H54 (cell line): ENCODE measurements at regions not wholly inside any gene's neighbourhood (a gene's known extent, or its start where the extent isn't known, plus 50 kb on each side); places are given as distances from the start of the nearest gene placed in this dataset.

ENCODE experiments used
- DNase-seq: peaks from one replicate; pipeline ENCODE4 v3.0.0; 2011; ENCODE audit warnings: low spot score, mixed read lengths; ENCODE audit not compliant: insufficient read length
- FAIRE-seq: peaks from 3 replicates; lab custom pipeline; 2011; peaks lifted over from hg19 to GRCh38; lab: Jason Lieb, UNC
- POLR2A ChIP-seq: IDR thresholded peaks from 2 replicates; pipeline ENCODE4 v1.6.1; 2011; ENCODE audit warnings: low read depth, mild to moderate bottlenecking, low read length

GRCh38 chr13:106795847-106796246 lies 227.9 kb upstream of the ARGLU1 start:
- FAIRE-seq, result peak; percentile 55
- DNase-seq, result no peak
- no peak for TF ChIP-seq POLR2A

GRCh38 chr13:106794117-106794516 lies 226.2 kb upstream of the ARGLU1 start:
- TF ChIP-seq POLR2A, result no peak
- no peak for FAIRE-seq
- no peak for DNase-seq

- no peak for TF ChIP-seq POLR2A
- FAIRE-seq (no peak), DNase-seq (no peak)
Observed at GRCh38 chr13:106789911-106790310, 222.0 kb upstream of the ARGLU1 start.

- FAIRE-seq, result no peak
- DNase-seq, result no peak
- TF ChIP-seq POLR2A, result no peak
Observed at GRCh38 chr13:106786006-106786563, 218.1 kb upstream of the ARGLU1 start.

- TF ChIP-seq POLR2A, result no peak
- FAIRE-seq, result no peak
Observed at GRCh38 chr13:106774621-106775020, 206.7 kb upstream of the ARGLU1 start.

GRCh38 chr13:106772006-106772601 lies 204.2 kb upstream of the ARGLU1 start:
- no peak for FAIRE-seq
- DNase-seq, result no peak
- no peak for TF ChIP-seq POLR2A

More at GRCh38 chr13:106774621-106775020, 206.7 kb upstream of the ARGLU1 start:
- DNase-seq, result no peak

GRCh38 chr13:106768991-106769390 lies 201.1 kb upstream of the ARGLU1 start:
- FAIRE-seq (no peak), DNase-seq (no peak)
- no peak for TF ChIP-seq POLR2A

GRCh38 chr13:106762708-106763107 lies 194.8 kb upstream of the ARGLU1 start:
- FAIRE-seq (no peak), DNase-seq (no peak)
- TF ChIP-seq POLR2A, result no peak

GRCh38 chr13:106756446-106756845 lies 188.5 kb upstream of the ARGLU1 start:
- no peak for TF ChIP-seq POLR2A
- FAIRE-seq, result no peak
- DNase-seq, result no peak

GRCh38 chr13:106755542-106755941 lies 187.6 kb upstream of the ARGLU1 start:
- no peak for TF ChIP-seq POLR2A
- FAIRE-seq, result peak; percentile 36
- DNase-seq, result no peak

- no peak for TF ChIP-seq POLR2A
- DNase-seq, result no peak
- FAIRE-seq, result no peak
Observed at GRCh38 chr13:106753251-106753650, 185.3 kb upstream of the ARGLU1 start.

- DNase-seq (no peak), FAIRE-seq (no peak)
- TF ChIP-seq POLR2A, result no peak
Observed at GRCh38 chr13:106752584-106753170, 184.7 kb upstream of the ARGLU1 start.

GRCh38 chr13:106748785-106749184 lies 180.8 kb upstream of the ARGLU1 start:
- FAIRE-seq (no peak), DNase-seq (no peak)
- TF ChIP-seq POLR2A, result no peak

- DNase-seq (no peak), FAIRE-seq (no peak)
- TF ChIP-seq POLR2A, result no peak
Observed at GRCh38 chr13:106744516-106744915, 176.6 kb upstream of the ARGLU1 start.

- TF ChIP-seq POLR2A, result no peak
- DNase-seq (no peak), FAIRE-seq (no peak)
Observed at GRCh38 chr13:106738186-106738678, 170.3 kb upstream of the ARGLU1 start.
